HUES48 (cell line): ENCODE measurements at regions not wholly inside any gene's neighbourhood (a gene's known extent, or its start where the extent isn't known, plus 50 kb on each side); places are given as distances from the start of the nearest gene placed in this dataset.
"Not testable (repeated sequence)": the region's sequence is repeated elsewhere in the genome, so short reads cannot be mapped to it uniquely, and the experiment has no call there.

Experiments
- H3K27ac ChIP-seq: one replicate; pipeline ENCODE4 v1.7.0; 2013; ENCODE audit warnings: low read depth, low read length, inconsistent platforms
- H3K27me3 ChIP-seq: 2 replicates; pipeline ENCODE4 v1.6.1; 2013; ENCODE audit warnings: mild to moderate bottlenecking, low read length; ENCODE audit not compliant: control insufficient read depth, insufficient read depth
- H3K36me3 ChIP-seq: 2 replicates; pipeline ENCODE4 v1.6.1; 2013; ENCODE audit warnings: low read length; ENCODE audit not compliant: control insufficient read depth, insufficient read depth
- H3K4me1 ChIP-seq: 2 replicates; pipeline ENCODE4 v1.6.1; 2013; ENCODE audit warnings: mild to moderate bottlenecking, low read length; ENCODE audit not compliant: control insufficient read depth, insufficient read depth
- H3K4me3 ChIP-seq: 2 replicates; pipeline ENCODE4 v1.5.1; 2013; ENCODE audit warnings: mild to moderate bottlenecking, low read depth, low read length
- H3K9ac ChIP-seq: 2 replicates; pipeline ENCODE4 v1.6.1; 2013; ENCODE audit warnings: mild to moderate bottlenecking, low read depth, low read length, moderate library complexity
- H3K9me3 ChIP-seq: 2 replicates; pipeline ENCODE4 v1.6.1; 2013; ENCODE audit warnings: low read length; ENCODE audit not compliant: control insufficient read depth, insufficient read depth

- Histone ChIP-seq H3K4me3 (no peak overlapping the region), H3K36me3 (no peaks in the 10 kb centered on the region), H3K9me3 (no peaks in the 10 kb centered on the region), H3K4me1 (no peaks in the 10 kb centered on the region), H3K9ac (no peak overlapping the region), H3K27me3 (no peaks in the 10 kb centered on the region), H3K27ac (no peak overlapping the region)
Measured at GRCh38 chr4:40681600-40681999, 51.9 kb upstream of the RBM47 start.

- no peaks in the 10 kb centered on the region for H3K4me1 ChIP-seq
- H3K36me3 ChIP-seq = no peaks in the 10 kb centered on the region
- no peaks in the 10 kb centered on the region for H3K27me3 ChIP-seq
- H3K27ac ChIP-seq = no peak overlapping the region
- no peak overlapping the region for H3K9ac ChIP-seq
- no peak overlapping the region for H3K4me3 ChIP-seq
- no peaks in the 10 kb centered on the region for H3K9me3 ChIP-seq
Measured at GRCh38 chr4:40682290-40683101, 52.8 kb upstream of the RBM47 start.

DNA sequence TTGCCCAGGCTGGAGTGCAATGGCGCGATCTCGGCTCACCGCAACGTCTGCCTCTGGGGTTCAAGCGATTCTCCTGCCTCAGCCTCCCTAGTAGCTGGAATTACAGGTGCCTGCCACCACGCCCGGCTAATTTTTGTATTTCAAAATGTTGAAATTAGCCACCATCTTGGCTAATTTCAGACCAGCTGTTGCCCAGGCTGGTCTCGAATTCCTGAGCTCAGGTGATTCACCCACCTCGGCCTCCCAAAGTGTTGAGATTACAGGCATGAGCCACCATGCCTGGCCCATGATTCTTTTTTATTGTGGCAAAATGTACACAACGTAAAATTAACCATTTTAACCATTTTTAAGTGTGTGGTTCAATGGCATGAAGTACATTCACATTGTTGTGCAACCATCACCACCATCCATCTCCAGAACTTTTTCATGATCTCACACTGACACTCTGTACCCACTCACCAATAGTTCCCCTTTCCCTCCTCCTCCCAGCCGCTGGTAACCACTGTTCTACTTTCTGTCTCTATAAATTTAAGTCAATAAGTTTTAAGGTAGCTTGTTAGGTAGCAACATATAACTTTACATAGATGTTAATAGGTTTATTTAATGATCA, 54.0 kb upstream of the RBM47 start:
- H3K9ac ChIP-seq, H3K27me3 ChIP-seq: not testable (repeated sequence)

GRCh38 chr4:40684404-40684803, 54.7 kb upstream of the RBM47 start:
- H3K27ac ChIP-seq = no peak overlapping the region
- no peaks in the 10 kb centered on the region for H3K36me3 ChIP-seq
- H3K9me3 ChIP-seq = no peaks in the 10 kb centered on the region
- no peaks in the 10 kb centered on the region for H3K27me3 ChIP-seq
- no peak overlapping the region for H3K4me3 ChIP-seq
- no peaks in the 10 kb centered on the region for H3K4me1 ChIP-seq
- H3K9ac ChIP-seq = no peak overlapping the region

More for the DNA sequence above, 54.0 kb upstream of the RBM47 start:
- not testable (repeated sequence) for H3K4me1 ChIP-seq, H3K36me3 ChIP-seq, H3K4me3 ChIP-seq, H3K27ac ChIP-seq, H3K9me3 ChIP-seq

- no peak overlapping the region for H3K27ac ChIP-seq
- H3K4me1 ChIP-seq = no peaks in the 10 kb centered on the region
- no peaks in the 10 kb centered on the region for H3K9me3 ChIP-seq
- H3K36me3 ChIP-seq = no peaks in the 10 kb centered on the region
- H3K4me3 ChIP-seq = no peak overlapping the region
- H3K9ac ChIP-seq = no peak overlapping the region
- H3K27me3 ChIP-seq = no peaks in the 10 kb centered on the region
Measured at GRCh38 chr4:40685300-40685699, 55.6 kb upstream of the RBM47 start.

- Histone ChIP-seq H3K27ac (no peak overlapping the region), H3K4me1 (no peaks in the 10 kb centered on the region), H3K9me3 (no peaks in the 10 kb centered on the region), H3K4me3 (no peak overlapping the region), H3K9ac (no peak overlapping the region), H3K27me3 (no peaks in the 10 kb centered on the region), H3K36me3 (no peaks in the 10 kb centered on the region)
Measured at GRCh38 chr4:40686081-40686913, 56.6 kb upstream of the RBM47 start.

DNA sequence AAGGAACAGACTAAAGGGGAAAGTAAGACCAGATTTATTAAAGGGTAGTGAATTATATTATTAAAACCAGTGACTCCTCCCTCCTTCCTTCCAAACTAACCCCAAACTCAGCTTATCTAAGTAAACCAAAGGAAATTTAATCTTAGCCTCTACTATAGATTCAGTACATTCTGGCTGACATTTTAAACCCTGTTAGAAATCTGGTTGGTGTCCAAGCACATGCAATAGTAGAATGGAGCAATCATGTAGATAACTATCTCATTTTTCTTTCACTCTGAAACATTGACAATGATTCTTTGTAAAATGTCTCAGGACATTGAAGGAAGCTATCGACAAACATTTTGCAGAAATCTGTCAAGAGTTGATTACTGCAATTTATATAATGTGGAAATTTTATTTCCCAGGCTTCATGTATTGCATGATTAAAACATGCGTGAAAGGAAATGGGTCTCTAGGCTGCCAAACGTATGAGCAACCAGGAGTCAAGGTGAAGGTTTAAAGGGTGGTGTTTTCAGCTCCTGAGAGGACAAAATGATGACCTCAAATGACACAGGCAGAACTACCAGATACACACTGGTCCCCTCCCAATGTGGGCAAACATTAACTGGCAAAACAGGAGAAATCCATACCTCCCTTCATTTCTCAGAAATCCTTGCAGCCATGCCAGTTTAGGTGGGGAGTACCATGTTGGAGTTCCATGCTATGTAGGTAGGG, 58.2 kb upstream of the RBM47 start:
- Histone ChIP-seq H3K9ac (no peak overlapping the region), H3K4me1 (no peaks in the 10 kb centered on the region), H3K27ac (no peak overlapping the region), H3K27me3 (no peaks in the 10 kb centered on the region), H3K4me3 (no peak overlapping the region), H3K9me3 (0 out of 2 replicates have a peak, but pooled peaks cover 4% of the 10 kb centered on the region), H3K36me3 (no peaks in the 10 kb centered on the region)

DNA sequence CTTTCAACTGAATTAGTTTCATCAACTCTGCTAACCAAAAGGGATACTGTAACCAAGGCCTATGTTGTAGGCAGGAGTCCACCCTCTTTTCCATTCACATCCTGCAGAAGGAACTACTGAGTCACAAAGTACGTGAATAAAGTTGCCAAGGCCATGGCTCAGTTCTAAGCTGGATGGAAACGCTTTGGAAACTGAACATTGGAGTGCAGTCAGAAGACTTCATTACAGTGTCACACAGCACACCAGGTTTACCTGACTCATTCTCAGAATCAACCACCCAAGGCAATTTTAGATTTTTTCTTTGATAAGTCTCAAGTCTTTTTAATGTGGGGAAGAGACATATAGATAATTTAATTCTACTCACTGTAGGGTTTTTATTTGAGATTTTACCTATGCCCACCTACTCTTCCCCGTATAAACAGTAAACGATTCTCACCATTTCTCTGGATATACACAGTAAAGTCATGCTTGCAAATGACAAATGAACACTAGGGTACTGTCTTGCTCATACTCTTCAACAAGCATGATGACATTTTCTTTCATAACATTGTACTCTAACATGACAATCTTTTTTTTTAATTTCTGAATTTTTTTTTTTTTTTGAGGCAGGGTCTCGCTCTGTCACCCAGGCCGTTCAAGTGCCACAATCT, 58.9 kb upstream of the RBM47 start:
- H3K9me3 ChIP-seq = 0 out of 2 replicates have a peak, but pooled peaks cover 4% of the 10 kb centered on the region
- no peaks in the 10 kb centered on the region for H3K27me3 ChIP-seq
- no peaks in the 10 kb centered on the region for H3K36me3 ChIP-seq
- no peak overlapping the region for H3K27ac ChIP-seq
- H3K4me3 ChIP-seq = no peak overlapping the region
- no peak overlapping the region for H3K9ac ChIP-seq
- peaks cover 3% of the 10 kb centered on the region; the same call in 1 of the 2 replicates for H3K4me1 ChIP-seq

GRCh38 chr4:40693946-40694345, 55.8 kb upstream of the NSUN7 start:
- Histone ChIP-seq H3K4me3 (no peak overlapping the region), H3K4me1 (peaks cover 10% of the 10 kb centered on the region; the same call in 1 of the 2 replicates), H3K9ac (no peak overlapping the region), H3K36me3 (no peaks in the 10 kb centered on the region), H3K27me3 (no peaks in the 10 kb centered on the region; the same call in 1 of the 2 replicates), H3K27ac (peak overlapping the region; percentile 52), H3K9me3 (0 out of 2 replicates have a peak, but pooled peaks cover 4% of the 10 kb centered on the region)

GRCh38 chr4:40697476-40697875, 52.3 kb upstream of the NSUN7 start:
- H3K36me3 ChIP-seq, H3K27ac ChIP-seq, H3K27me3 ChIP-seq, H3K9me3 ChIP-seq, H3K4me3 ChIP-seq, H3K9ac ChIP-seq: not testable (repeated sequence)
- peaks cover 17% of the 10 kb centered on the region; the same call in 1 of the 2 replicates for H3K4me1 ChIP-seq
